ENCODE measurements at regions not wholly inside any gene's neighbourhood (a gene's known extent, or its start where the extent isn't known, plus 50 kb on each side); places are given as distances from the start of the nearest gene placed in this dataset.
"Not testable (repeated sequence)": the region's sequence is repeated elsewhere in the genome, so short reads cannot be mapped to it uniquely, and the experiment has no call there.

DNA sequence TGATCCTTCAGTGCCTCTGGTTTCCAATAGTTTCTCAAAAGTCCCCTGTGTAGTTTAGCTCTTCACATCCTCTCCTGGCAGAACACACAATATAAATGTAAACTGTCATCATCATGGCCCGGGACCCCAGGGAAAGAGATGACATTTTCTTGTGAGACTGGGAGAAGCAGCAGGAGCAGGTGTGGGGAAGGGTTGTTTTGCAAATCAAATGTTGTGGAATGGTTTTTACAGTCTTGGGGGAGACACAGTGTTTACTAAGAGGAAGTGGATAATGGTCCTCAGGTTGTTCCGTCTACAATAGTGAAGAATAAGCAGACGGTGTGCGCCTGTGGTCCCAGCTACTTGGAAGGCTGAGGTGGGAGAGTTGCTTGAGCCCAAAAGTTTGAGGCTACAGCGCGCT lies 159.1 kb downstream of the SEC23IP start:
- Histone ChIP-seq H3K9me3 (no peaks in the 10 kb centered on the region), H3K4me3 (ENCODE audit: low read depth, low read length) (no peak overlapping the region), H3K4me1 (no peaks in the 10 kb centered on the region), H3K27me3 (no peaks in the 10 kb centered on the region), H3K36me3 (no peaks in the 10 kb centered on the region)
- DNase-seq, result no peak
- TF ChIP-seq, protein P1, sequence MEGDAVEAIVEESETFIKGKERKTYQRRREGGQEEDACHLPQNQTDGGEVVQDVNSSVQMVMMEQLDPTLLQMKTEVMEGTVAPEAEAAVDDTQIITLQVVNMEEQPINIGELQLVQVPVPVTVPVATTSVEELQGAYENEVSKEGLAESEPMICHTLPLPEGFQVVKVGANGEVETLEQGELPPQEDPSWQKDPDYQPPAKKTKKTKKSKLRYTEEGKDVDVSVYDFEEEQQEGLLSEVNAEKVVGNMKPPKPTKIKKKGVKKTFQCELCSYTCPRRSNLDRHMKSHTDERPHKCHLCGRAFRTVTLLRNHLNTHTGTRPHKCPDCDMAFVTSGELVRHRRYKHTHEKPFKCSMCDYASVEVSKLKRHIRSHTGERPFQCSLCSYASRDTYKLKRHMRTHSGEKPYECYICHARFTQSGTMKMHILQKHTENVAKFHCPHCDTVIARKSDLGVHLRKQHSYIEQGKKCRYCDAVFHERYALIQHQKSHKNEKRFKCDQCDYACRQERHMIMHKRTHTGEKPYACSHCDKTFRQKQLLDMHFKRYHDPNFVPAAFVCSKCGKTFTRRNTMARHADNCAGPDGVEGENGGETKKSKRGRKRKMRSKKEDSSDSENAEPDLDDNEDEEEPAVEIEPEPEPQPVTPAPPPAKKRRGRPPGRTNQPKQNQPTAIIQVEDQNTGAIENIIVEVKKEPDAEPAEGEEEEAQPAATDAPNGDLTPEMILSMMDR (IDR thresholded peaks at IDR 0.05; ENCODE audit: low read depth, low read length), result no peak

DNA sequence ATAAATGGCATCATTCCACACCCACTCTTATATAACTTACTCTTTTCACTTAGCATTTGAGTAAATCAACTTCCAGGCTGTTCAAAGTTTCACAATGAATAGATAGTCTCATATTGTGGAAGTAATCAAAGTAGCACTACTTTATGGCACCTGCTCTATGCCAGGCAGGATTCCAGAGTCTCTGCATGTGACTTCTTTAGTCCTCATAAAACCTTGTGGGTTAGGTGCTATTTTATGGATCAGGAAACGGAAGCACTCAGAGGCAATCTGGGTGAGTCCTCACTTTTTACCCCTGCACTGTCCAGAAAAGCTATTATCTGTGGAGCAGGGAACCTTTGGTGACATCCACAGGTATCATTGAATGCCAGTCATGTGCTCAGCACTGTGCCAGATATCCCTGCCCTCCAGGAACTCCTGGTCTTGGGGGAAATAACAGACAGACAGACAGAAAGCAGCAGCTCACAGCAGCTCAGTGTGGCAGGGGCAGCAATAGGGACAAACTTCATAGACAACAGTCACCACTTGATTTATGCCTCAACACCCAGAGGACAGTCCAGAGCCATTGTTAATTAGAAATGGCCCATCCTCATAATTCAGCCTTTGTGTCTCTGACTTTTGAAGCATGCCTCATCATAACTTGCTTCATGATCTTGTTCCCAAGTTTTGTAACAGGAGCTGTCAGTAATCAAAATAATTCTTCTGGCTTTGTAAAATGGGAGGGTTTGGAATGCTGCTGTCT lies 160.6 kb downstream of the SEC23IP start:
- no peak for DNase-seq
- Histone ChIP-seq H3K4me3 (ENCODE audit: low read depth, low read length) (no peak overlapping the region), H3K36me3 (no peaks in the 10 kb centered on the region), H3K4me1 (no peaks in the 10 kb centered on the region), H3K9me3 (no peaks in the 10 kb centered on the region), H3K27me3 (no peaks in the 10 kb centered on the region)
- TF ChIP-seq, protein P1 (IDR thresholded peaks at IDR 0.05; ENCODE audit: low read depth, low read length), result no peak

DNA sequence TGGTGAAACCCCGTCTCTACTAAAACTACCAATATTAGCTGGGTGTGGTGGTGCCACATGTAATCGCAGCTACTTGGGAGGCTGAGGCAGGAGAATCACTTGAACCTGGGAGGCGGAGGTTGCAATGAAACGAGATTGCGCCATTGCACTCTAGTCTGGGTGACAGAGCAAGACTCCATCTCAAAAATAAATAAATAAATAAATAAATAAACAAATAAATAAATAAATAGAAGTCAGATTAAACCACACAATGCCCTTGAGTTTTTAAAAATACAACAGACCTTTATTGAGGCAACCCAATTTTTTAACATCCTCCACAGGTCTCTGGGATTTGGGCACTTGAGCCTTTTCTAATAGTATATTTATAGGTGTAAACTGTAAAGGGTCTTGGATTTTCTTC lies 167.3 kb downstream of the SEC23IP start:
- not testable (repeated sequence) for H3K36me3 ChIP-seq; H3K27me3 ChIP-seq; H3K4me1 ChIP-seq; H3K4me3 ChIP-seq (ENCODE audit: low read depth, low read length); H3K9me3 ChIP-seq; DNase-seq

DNA sequence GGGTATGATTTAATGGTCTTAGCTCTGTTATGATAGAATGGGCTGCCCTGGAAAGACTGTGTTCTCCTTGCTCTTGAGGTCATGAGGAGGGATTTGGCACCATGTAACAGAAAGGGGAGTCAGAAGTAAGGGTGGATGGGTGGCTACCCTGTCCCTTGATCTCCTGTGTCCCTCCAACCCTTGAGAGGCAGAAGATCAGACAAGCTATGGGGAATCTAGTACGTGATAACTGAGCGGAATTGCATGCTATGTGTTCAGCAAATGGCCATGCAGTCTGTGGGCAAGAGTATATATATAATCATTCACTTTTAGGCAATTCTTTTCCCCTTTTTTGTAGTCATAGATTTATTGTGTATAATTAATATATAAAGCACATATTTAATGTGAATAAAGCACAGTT lies 174.9 kb downstream of the SEC23IP start:
- TF ChIP-seq, protein P1 (IDR thresholded peaks at IDR 0.05; ENCODE audit: low read depth, low read length), result no peak
- Histone ChIP-seq H3K36me3 (no peaks in the 10 kb centered on the region), H3K4me1 (no peaks in the 10 kb centered on the region), H3K4me3 (ENCODE audit: low read depth, low read length) (no peak overlapping the region), H3K9me3 (no peaks in the 10 kb centered on the region), H3K27me3 (no peaks in the 10 kb centered on the region)
- DNase-seq, result no peak

DNA sequence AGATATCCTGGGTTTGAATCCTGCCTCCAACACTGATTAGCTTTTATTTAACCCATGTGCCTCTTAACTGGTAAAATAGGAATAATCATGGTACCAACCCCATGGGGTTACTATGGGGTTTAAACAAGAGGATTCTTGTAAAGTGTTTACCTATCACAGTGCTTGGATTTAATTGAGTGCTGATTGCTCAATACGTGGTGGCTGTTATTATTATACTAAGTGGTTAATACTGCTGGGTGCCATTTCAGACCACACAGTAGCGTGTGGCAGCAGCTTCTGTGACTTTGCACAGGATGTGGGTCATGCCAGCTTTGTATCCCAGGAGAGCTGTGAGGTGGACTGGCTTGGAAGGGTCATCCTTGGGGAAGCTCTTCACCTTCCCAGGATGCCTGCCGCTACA lies 177.2 kb downstream of the SEC23IP start:
- Histone ChIP-seq H3K9me3 (no peaks in the 10 kb centered on the region), H3K27me3 (no peaks in the 10 kb centered on the region), H3K4me3 (ENCODE audit: low read depth, low read length) (no peak overlapping the region), H3K4me1 (no peaks in the 10 kb centered on the region), H3K36me3 (no peaks in the 10 kb centered on the region)
- DNase-seq, result no peak
- TF ChIP-seq, protein P1 (IDR thresholded peaks at IDR 0.05; ENCODE audit: low read depth, low read length), result no peak

DNA sequence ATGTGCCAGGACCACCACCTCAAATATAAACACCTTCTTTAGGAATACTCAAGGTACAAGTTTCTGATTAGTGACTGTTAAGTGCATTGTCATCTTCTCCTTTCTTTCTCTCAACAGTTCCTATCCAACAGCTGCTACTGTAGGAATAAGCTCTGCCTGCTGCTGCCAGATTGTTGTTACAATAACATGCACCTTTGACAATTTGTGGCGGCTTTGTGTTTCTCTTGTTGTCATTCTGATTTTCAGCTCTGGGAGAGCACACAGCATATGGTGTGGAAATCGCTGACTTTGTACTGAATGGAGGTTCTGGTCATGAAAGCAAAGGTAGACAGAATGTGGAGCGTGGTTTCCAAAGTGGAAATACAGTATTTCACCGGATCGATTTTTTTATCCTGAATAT lies 182.8 kb downstream of the SEC23IP start:
- no peaks in the 10 kb centered on the region; the same call in 1 of the 2 replicates for H3K27me3 ChIP-seq
- H3K36me3 ChIP-seq, result no peaks in the 10 kb centered on the region
- no peak overlapping the region for H3K4me3 ChIP-seq (ENCODE audit: low read depth, low read length)
- no peaks in the 10 kb centered on the region for H3K4me1 ChIP-seq
- TF ChIP-seq, protein P1 (IDR thresholded peaks at IDR 0.05; ENCODE audit: low read depth, low read length), result no peak
- DNase-seq, result no peak
- no peaks in the 10 kb centered on the region for H3K9me3 ChIP-seq
